ENCODE measurements at regions not wholly inside any gene's neighbourhood (a gene's known extent, or its start where the extent isn't known, plus 50 kb on each side); places are given as distances from the start of the nearest gene placed in this dataset.

DNA sequence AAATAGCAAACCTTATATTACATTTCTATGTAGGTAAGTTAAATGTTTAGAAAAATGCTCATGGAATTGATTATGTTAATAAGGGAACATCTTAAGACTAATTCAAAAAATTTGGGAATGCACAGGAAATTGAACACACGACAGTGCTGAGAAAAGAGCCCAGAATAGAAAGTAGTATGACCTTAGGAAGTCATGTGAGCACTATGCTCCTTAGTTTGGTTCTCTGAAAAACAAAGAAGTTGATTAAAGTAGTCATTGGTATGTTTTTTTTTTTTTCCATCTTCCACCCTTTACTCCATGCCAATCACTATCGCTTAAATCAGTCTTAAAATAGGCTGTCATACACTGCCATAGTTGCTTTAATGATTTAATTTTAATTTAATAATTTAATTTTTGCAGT lies 242.9 kb downstream of the ANKRD7 start:
- CTCF ChIA-PET: no interaction called here
- Mint-ChIP-seq H3K9me3 (no peaks in the 10 kb centered on the region), H3K4me1 (no peaks in the 10 kb centered on the region), H3K4me3 (no peak overlapping the region), H3K27me3 (no peaks in the 10 kb centered on the region), H3K36me3 (no peaks in the 10 kb centered on the region), H3K27ac (no peak overlapping the region)
- no peak for DNase-seq

- Mint-ChIP-seq H3K4me3 (no peak overlapping the region), H3K27me3 (no peaks in the 10 kb centered on the region)
These were observed 248.1 kb downstream of the ANKRD7 start for GRCh38 chr7:118472581-118472980.

GRCh38 chr7:118473271-118473670 lies 248.8 kb downstream of the ANKRD7 start:
- H3K36me3 Mint-ChIP-seq: no peaks in the 10 kb centered on the region
- CTCF ChIA-PET: no interaction called here

More at GRCh38 chr7:118472581-118472980, 248.1 kb downstream of the ANKRD7 start:
- H3K27ac Mint-ChIP-seq: no peak overlapping the region
- DNase-seq: no peak
- no peaks in the 10 kb centered on the region for H3K4me1 Mint-ChIP-seq
- CTCF ChIA-PET: no interaction called here
- no peaks in the 10 kb centered on the region for H3K9me3 Mint-ChIP-seq
- no peaks in the 10 kb centered on the region for H3K36me3 Mint-ChIP-seq

DNA sequence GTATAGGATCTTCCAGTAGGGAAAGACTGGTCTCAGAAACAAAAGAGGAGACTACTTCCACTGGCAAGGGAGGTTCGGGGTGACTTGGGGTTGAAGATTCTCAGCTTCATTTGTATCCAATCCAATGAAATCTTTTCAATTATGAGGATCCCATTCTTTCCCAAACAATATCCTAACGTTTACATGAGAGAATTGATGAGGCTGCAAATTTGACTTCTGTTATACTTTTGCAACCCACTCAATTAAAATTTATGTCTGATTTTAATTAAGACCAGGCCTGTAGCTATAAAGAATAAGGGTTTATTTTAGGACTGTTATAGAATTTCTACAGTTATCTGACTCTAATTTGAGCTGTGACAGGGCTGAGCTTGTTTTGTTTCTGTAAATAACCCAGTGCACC lies 251.5 kb downstream of the ANKRD7 start:
- CTCF ChIA-PET: no interaction called here

More at GRCh38 chr7:118473271-118473670, 248.8 kb downstream of the ANKRD7 start:
- Mint-ChIP-seq H3K27ac (no peak overlapping the region), H3K9me3 (no peaks in the 10 kb centered on the region), H3K4me1 (no peaks in the 10 kb centered on the region), H3K27me3 (no peaks in the 10 kb centered on the region), H3K4me3 (no peak overlapping the region)
- no peak for DNase-seq

GRCh38 chr7:118477036-118477435 lies 252.5 kb downstream of the ANKRD7 start:
- Mint-ChIP-seq H3K4me1 (no peaks in the 10 kb centered on the region), H3K27ac (no peak overlapping the region), H3K9me3 (no peaks in the 10 kb centered on the region), H3K27me3 (no peaks in the 10 kb centered on the region), H3K4me3 (no peak overlapping the region), H3K36me3 (no peaks in the 10 kb centered on the region)
- DNase-seq: no peak
- CTCF ChIA-PET: no interaction called here

More for the DNA sequence above, 251.5 kb downstream of the ANKRD7 start:
- Mint-ChIP-seq H3K27ac (no peak overlapping the region), H3K4me3 (no peak overlapping the region), H3K4me1 (no peaks in the 10 kb centered on the region), H3K36me3 (no peaks in the 10 kb centered on the region), H3K27me3 (no peaks in the 10 kb centered on the region), H3K9me3 (no peaks in the 10 kb centered on the region)
- no peak for DNase-seq

- no peak overlapping the region for H3K4me3 Mint-ChIP-seq
- no peak overlapping the region for H3K27ac Mint-ChIP-seq
- no peak for DNase-seq
- CTCF ChIA-PET: no interaction called here
- H3K9me3 Mint-ChIP-seq: peaks cover 7% of the 10 kb centered on the region
- H3K36me3 Mint-ChIP-seq: no peaks in the 10 kb centered on the region
- H3K4me1 Mint-ChIP-seq: no peaks in the 10 kb centered on the region
- H3K27me3 Mint-ChIP-seq: no peaks in the 10 kb centered on the region
These were observed 253.7 kb downstream of the ANKRD7 start for GRCh38 chr7:118478236-118478635.

DNA sequence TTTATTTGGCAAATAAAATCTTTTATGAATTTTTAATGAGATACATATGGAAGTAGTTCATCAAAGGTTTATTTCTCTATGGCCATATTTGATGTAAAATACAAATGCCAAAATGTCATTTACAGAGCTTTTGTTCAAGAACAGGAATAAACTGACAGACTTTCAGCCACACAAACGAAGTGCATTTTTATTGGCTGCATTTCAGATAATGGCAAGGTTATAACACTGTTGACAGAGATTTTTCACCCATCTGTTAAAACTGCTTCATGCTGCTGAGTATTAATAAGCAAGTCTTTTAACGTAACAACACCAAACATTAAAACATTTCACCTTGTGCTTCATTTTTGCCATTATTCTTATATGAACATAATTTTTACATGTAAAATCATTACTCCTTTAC lies 254.4 kb downstream of the ANKRD7 start:
- Mint-ChIP-seq H3K4me1 (no peaks in the 10 kb centered on the region), H3K27me3 (no peaks in the 10 kb centered on the region), H3K36me3 (no peaks in the 10 kb centered on the region), H3K9me3 (peaks cover 7% of the 10 kb centered on the region), H3K4me3 (no peak overlapping the region), H3K27ac (no peak overlapping the region)
- no peak for DNase-seq
- CTCF ChIA-PET: no interaction called here

DNA sequence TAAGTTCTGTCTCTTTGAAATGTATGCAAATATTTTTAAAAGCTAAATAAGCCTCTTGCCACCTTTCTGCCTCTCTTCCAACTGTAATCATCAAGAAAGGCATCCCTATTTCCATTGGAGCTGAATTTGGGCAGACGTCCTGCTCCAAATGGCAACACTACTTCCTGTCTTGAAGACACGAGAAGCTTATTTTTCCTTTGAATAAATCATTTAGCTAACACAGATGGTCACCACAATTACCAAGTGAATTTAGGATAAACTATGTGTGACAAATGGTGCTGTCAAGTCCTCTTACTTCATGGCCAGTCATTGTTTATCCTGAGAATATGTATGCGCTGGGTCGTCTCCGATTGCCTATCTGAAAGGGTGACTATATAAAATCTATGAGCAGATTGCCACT lies 268.0 kb downstream of the ANKRD7 start:
- CTCF ChIA-PET: no interaction called here

GRCh38 chr7:118496138-118496644 lies 271.7 kb downstream of the ANKRD7 start:
- no peaks in the 10 kb centered on the region for H3K27me3 Mint-ChIP-seq
- H3K4me3 Mint-ChIP-seq: no peak overlapping the region
- no peak overlapping the region for H3K27ac Mint-ChIP-seq
- no peaks in the 10 kb centered on the region for H3K9me3 Mint-ChIP-seq
- H3K4me1 Mint-ChIP-seq: no peaks in the 10 kb centered on the region
- CTCF ChIA-PET: no interaction called here
- no peaks in the 10 kb centered on the region for H3K36me3 Mint-ChIP-seq
- no peak for DNase-seq

More for the DNA sequence above, 268.0 kb downstream of the ANKRD7 start:
- Mint-ChIP-seq H3K4me3 (no peak overlapping the region), H3K36me3 (no peaks in the 10 kb centered on the region), H3K27ac (no peak overlapping the region), H3K27me3 (no peaks in the 10 kb centered on the region), H3K4me1 (no peaks in the 10 kb centered on the region), H3K9me3 (no peaks in the 10 kb centered on the region)
- DNase-seq: no peak

DNA sequence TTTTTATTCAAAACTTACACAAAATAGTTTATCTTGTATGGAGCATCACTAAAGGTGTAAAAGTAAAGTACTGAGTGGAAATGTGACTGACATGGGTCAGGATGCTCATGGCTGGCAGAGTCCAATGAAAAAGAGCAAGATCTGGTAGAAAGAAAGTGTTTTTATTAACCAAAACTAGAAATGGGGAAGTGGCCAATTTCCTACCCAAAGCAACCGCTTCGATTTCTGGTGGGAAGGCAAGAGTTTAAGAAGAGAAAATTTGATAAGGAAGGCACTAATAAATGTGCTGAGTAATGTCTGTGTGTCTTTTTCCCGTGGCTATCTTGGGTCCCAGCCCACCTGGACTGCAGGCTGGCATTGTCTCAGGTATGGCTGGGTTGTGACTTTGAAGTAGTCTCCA lies 277.7 kb downstream of the ANKRD7 start:
- CTCF ChIA-PET: no interaction called here
- no peaks in the 10 kb centered on the region for H3K9me3 Mint-ChIP-seq
- H3K27ac Mint-ChIP-seq: no peak overlapping the region
- no peaks in the 10 kb centered on the region for H3K36me3 Mint-ChIP-seq
- H3K27me3 Mint-ChIP-seq: no peaks in the 10 kb centered on the region
- no peaks in the 10 kb centered on the region for H3K4me1 Mint-ChIP-seq
- no peak for DNase-seq
- no peak overlapping the region for H3K4me3 Mint-ChIP-seq

DNA sequence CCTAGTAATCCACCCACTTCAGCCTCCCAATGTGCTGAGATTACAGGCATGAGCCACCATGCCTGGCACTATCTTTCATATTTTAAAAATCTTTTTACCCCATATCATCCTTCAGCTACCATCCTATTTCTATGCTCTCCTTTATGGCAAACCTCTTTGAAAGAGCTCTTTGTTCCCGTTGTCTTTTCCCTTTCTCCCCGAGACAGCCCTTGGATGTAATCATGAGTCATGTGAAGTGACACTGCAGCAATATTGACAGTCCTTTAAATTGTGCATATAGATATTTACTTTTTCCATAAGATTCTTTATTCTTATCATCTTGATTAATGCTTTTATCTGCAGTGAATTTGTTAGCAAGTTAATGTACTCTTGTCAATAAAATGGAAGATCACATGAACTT lies 286.6 kb downstream of the ANKRD7 start:
- CTCF ChIA-PET: no interaction called here
- H3K36me3 Mint-ChIP-seq: no peaks in the 10 kb centered on the region

DNA sequence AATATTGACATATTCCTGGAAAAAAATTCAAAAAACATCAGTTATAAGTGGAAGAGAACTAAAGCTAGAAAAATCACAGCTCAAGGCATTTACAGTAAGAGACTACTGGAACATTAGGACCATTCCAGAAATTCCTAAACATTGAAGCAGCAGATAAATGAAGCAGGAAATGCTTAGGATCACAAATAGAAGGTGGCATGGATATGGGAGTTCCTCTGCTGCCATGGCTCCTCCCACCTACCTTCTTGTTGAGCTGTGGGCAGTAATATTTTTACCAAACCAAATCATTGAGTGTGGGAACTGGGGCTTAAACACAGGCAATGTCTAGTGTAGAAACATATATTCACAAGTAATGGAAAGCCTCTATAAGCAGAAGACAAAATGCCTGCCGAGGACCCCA lies 292.8 kb downstream of the ANKRD7 start:
- no peak overlapping the region for H3K27ac Mint-ChIP-seq
- H3K36me3 Mint-ChIP-seq: no peaks in the 10 kb centered on the region
- CTCF ChIA-PET: no interaction called here
- no peak for DNase-seq
- H3K4me3 Mint-ChIP-seq: no peak overlapping the region
- H3K9me3 Mint-ChIP-seq: no peaks in the 10 kb centered on the region
- no peaks in the 10 kb centered on the region for H3K4me1 Mint-ChIP-seq
- H3K27me3 Mint-ChIP-seq: no peaks in the 10 kb centered on the region

More for the DNA sequence above, 286.6 kb downstream of the ANKRD7 start:
- no peak for DNase-seq
- Mint-ChIP-seq H3K9me3 (no peaks in the 10 kb centered on the region), H3K27ac (no peak overlapping the region), H3K4me3 (no peak overlapping the region), H3K27me3 (no peaks in the 10 kb centered on the region), H3K4me1 (no peaks in the 10 kb centered on the region)

DNA sequence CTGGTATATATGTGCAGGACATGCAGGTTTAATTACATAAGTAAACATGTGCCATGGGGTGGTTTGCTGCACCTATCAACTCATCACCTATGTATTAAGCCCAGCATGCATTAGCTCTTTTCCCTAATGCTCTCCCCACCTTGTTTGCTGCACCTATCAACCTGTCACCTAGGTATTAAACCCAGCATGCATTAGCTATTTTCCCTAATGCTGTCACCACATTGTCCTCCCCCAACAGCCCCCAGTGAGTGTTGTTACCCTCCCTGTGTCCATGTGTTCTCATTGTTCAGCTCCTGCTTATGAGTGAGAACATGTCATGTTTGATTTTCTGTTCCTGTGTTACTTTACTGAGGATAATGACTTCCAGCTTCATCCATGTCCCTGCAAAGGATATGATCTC lies 300.5 kb downstream of the ANKRD7 start:
- no peaks in the 10 kb centered on the region for H3K9me3 Mint-ChIP-seq
- H3K27ac Mint-ChIP-seq: no peak overlapping the region
- no peaks in the 10 kb centered on the region for H3K36me3 Mint-ChIP-seq
- no peak overlapping the region for H3K4me3 Mint-ChIP-seq
- CTCF ChIA-PET: no interaction called here
- no peak for DNase-seq
- H3K27me3 Mint-ChIP-seq: no peaks in the 10 kb centered on the region
- H3K4me1 Mint-ChIP-seq: no peaks in the 10 kb centered on the region

DNA sequence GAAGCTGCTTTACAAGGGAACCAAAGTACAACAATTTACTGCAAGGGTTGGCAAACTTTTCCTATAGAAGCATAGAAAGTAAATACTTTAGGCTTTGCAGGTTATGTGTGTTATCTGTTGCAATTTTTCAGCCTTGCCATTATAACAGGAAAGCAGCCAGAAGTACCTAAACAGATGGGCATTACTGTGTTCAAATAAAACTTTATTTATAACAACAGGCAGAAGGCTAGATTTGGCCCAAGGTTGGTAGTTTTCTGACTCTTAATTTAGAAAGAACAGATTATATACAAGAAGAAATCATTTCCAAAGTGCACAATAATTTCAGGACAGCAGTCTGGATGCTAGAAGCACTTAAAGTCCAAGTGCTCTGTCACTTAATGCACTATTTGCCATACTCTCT lies 307.1 kb downstream of the ANKRD7 start:
- CTCF ChIA-PET: no interaction called here
- no peaks in the 10 kb centered on the region for H3K4me1 Mint-ChIP-seq
- no peaks in the 10 kb centered on the region for H3K36me3 Mint-ChIP-seq
- H3K4me3 Mint-ChIP-seq: no peak overlapping the region
- no peaks in the 10 kb centered on the region for H3K9me3 Mint-ChIP-seq
- H3K27ac Mint-ChIP-seq: no peak overlapping the region
- DNase-seq: no peak
- no peaks in the 10 kb centered on the region for H3K27me3 Mint-ChIP-seq

DNA sequence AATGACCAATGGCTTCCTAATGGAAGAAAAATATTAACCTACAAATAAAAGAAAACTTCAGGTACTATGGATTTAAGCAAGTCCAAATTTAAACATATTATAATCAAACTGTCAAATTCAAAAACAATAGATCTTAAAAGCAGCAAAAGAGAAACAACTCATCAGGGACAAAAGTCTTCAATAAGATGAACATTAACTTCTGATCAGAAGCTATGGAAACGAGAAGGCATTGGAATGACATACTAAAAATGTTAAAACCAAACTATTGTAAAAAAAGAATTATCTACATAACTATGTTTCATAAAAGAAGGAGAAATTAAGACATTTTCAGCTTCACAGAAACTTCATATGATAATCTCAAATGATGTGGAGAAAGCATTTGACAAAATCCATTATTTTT lies 334.7 kb downstream of the ANKRD7 start:
- Mint-ChIP-seq H3K27ac (no peak overlapping the region), H3K27me3 (no peaks in the 10 kb centered on the region), H3K4me1 (no peaks in the 10 kb centered on the region), H3K36me3 (no peaks in the 10 kb centered on the region), H3K9me3 (peaks cover 7% of the 10 kb centered on the region), H3K4me3 (no peak overlapping the region)
- DNase-seq: no peak
- CTCF ChIA-PET: no interaction called here

DNA sequence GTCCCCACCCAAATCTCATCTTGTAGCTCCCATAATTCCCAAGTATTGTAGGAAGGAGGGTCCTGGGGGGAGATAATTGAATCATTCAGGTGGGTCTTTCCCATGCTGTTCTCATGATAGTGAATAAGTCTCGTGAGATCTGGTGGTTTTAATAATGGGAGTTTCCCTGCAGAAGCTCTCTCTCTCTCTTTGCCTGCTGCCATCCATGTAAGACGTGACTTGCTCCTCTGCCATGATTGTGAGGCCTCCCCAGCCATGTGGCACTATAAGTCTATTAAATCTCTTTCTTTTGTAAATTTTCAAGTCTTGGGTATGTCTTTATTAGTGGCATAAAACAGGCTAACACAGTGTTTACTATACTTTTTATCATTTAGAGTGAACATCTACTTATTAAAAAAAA lies 338.8 kb downstream of the ANKRD7 start:
- Mint-ChIP-seq H3K4me1 (no peaks in the 10 kb centered on the region), H3K36me3 (no peaks in the 10 kb centered on the region), H3K4me3 (no peak overlapping the region)

More for the DNA sequence above, 338.8 kb downstream of the ANKRD7 start:
- CTCF ChIA-PET: no interaction called here
- no peaks in the 10 kb centered on the region for H3K27me3 Mint-ChIP-seq
- no peak for DNase-seq
- H3K27ac Mint-ChIP-seq: no peak overlapping the region
- H3K9me3 Mint-ChIP-seq: peaks cover 5% of the 10 kb centered on the region

Measured in activated naive CD4-positive, alpha-beta T cell treated with anti-CD3 and anti-CD28 coated beads, Interleukin-2, amount 10 ng/mL, durations not matched to agents 7 days and 5 days (primary cell).